H9 (cell line): ENCODE measurements at regions not wholly inside any gene's neighbourhood (a gene's known extent, or its start where the extent isn't known, plus 50 kb on each side); places are given as distances from the start of the nearest gene placed in this dataset.

Experiments
- DNase-seq: peaks from one replicate; pipeline ENCODE4 v3.0.0-alpha.2; 2017
- H2AFZ ChIP-seq: one replicate; pipeline ENCODE4 v1.6.1; 2013; ENCODE audit warnings: mild to moderate bottlenecking, low read length, control low read depth, moderate library complexity
- H2AK5ac ChIP-seq: 2 replicates; pipeline ENCODE4 v1.6.1; 2013; ENCODE audit warnings: low read length, control low read depth, mixed read lengths; ENCODE audit not compliant: insufficient read length
- H2BK120ac ChIP-seq: one replicate; pipeline ENCODE4 v1.6.1; 2013; ENCODE audit warnings: low read depth, mild to moderate bottlenecking, low read length, control low read depth, inconsistent platforms; ENCODE audit not compliant: poor library complexity, severe bottlenecking
- H2BK12ac ChIP-seq: 2 replicates; pipeline ENCODE4 v1.6.1; 2013; ENCODE audit warnings: low read length, control low read depth, mixed read lengths, low read depth; ENCODE audit not compliant: insufficient read length
- H2BK15ac ChIP-seq: 2 replicates; pipeline ENCODE4 v1.6.1; 2013; ENCODE audit warnings: low read depth, low read length, control low read depth
- H2BK20ac ChIP-seq: one replicate; pipeline ENCODE4 v1.6.1; 2013; ENCODE audit warnings: low read depth, mild to moderate bottlenecking, low read length, control low read depth, inconsistent platforms; ENCODE audit not compliant: poor library complexity, severe bottlenecking
- H2BK5ac ChIP-seq: 2 replicates; pipeline ENCODE4 v1.6.1; 2013; ENCODE audit warnings: low read length, control low read depth, mixed read lengths; ENCODE audit not compliant: insufficient read length
- H3K14ac ChIP-seq: 2 replicates; pipeline ENCODE4 v1.6.1; 2013; ENCODE audit warnings: low read length, control low read depth; ENCODE audit not compliant: insufficient read depth
- H3K18ac ChIP-seq: 2 replicates; pipeline ENCODE4 v1.6.1; 2013; ENCODE audit warnings: low read depth, mild to moderate bottlenecking, mixed read lengths, low read length, control low read depth; ENCODE audit not compliant: insufficient read length
- H3K23ac ChIP-seq: 2 replicates; pipeline ENCODE4 v1.6.1; 2013; ENCODE audit warnings: low read length, control low read depth, mixed read lengths, low read depth; ENCODE audit not compliant: insufficient read length
- H3K23me2 ChIP-seq: 2 replicates; pipeline ENCODE4 v1.6.1; 2013; ENCODE audit warnings: low read depth, mild to moderate bottlenecking, mixed read lengths, low read length, control low read depth; ENCODE audit not compliant: insufficient read length, poor library complexity, severe bottlenecking
- H3K27ac ChIP-seq: 2 replicates; pipeline ENCODE4 v1.5.1; 2013; ENCODE audit warnings: low read length, control low read depth, mixed read lengths, low read depth; ENCODE audit not compliant: insufficient read length
- H3K27me3 ChIP-seq: 2 replicates; pipeline ENCODE4 v1.6.1; 2013; ENCODE audit warnings: low read length, control low read depth, inconsistent platforms; ENCODE audit not compliant: insufficient read depth
- H3K4ac ChIP-seq: 2 replicates; pipeline ENCODE4 v1.6.1; 2013; ENCODE audit warnings: low read depth, mild to moderate bottlenecking, control low read depth, inconsistent platforms, low read length, moderate library complexity
- H3K4me1 ChIP-seq: 2 replicates; pipeline ENCODE4 v1.6.1; 2013; ENCODE audit warnings: low read length, control low read depth, inconsistent platforms; ENCODE audit not compliant: insufficient read depth
- H3K4me2 ChIP-seq: 2 replicates; pipeline ENCODE4 v1.6.1; 2013; ENCODE audit warnings: low read length, control low read depth, mixed read lengths; ENCODE audit not compliant: insufficient read length, insufficient read depth
- H3K56ac ChIP-seq: 2 replicates; pipeline ENCODE4 v1.6.1; 2013; ENCODE audit warnings: low read depth, mild to moderate bottlenecking, mixed read lengths, low read length, control low read depth; ENCODE audit not compliant: insufficient read length
- H3K79me1 ChIP-seq: 2 replicates; pipeline ENCODE4 v1.6.1; 2013; ENCODE audit warnings: low read depth, mild to moderate bottlenecking, moderate library complexity, low read length, control low read depth, inconsistent platforms; ENCODE audit not compliant: insufficient read depth, poor library complexity, severe bottlenecking
- H3K79me2 ChIP-seq: 2 replicates; pipeline ENCODE4 v1.6.1; 2013; ENCODE audit warnings: low read length, control low read depth, inconsistent platforms; ENCODE audit not compliant: insufficient read depth
- H3K9ac ChIP-seq: 2 replicates; pipeline ENCODE4 v1.6.1; 2013; ENCODE audit warnings: low read length, control low read depth, mixed read lengths; ENCODE audit not compliant: insufficient read length; ENCODE audit errors: extremely low read depth
- H3K9me3 ChIP-seq: one replicate; pipeline ENCODE4 v1.6.1; 2013; ENCODE audit warnings: low read depth, low read length, inconsistent platforms; ENCODE audit not compliant: control insufficient read depth
- H3T11ph ChIP-seq: one replicate; pipeline ENCODE4 v1.6.1; 2013; ENCODE audit warnings: mild to moderate bottlenecking, low read length, control low read depth, inconsistent platforms
- H4K20me1 ChIP-seq: one replicate; pipeline ENCODE4 v1.6.1; 2013; ENCODE audit not compliant: control insufficient read depth, insufficient read length, insufficient read depth
- H4K5ac ChIP-seq: 2 replicates; pipeline ENCODE4 v1.6.1; 2013; ENCODE audit warnings: low read depth, mild to moderate bottlenecking, mixed read lengths, low read length, control low read depth; ENCODE audit not compliant: insufficient read length
- H4K8ac ChIP-seq: replicated peaks from 2 replicates; pipeline ENCODE4 v1.6.1; 2013; ENCODE audit warnings: low read length, control low read depth, mixed read lengths, low read depth; ENCODE audit not compliant: insufficient read length
- H4K91ac ChIP-seq: 2 replicates; pipeline ENCODE4 v1.6.1; 2013; ENCODE audit warnings: low read depth, mild to moderate bottlenecking, moderate library complexity, mixed read lengths, low read length, control low read depth; ENCODE audit not compliant: insufficient read length
- H3K27ac Mint-ChIP-seq, 3 experiments: 2 replicates in 2 of 3; 3 replicates in 1 of 3; pipeline ENCODE4 v1.8.0; 2020 to 2021; ENCODE audit warnings: mixed read lengths in 3 of 3, mild to moderate bottlenecking in 1 of 3, moderate library complexity in 1 of 3
- H3K27me3 Mint-ChIP-seq: 2 replicates; pipeline ENCODE4 v1.8.0; 2021; ENCODE audit warnings: low read depth, mild to moderate bottlenecking, moderate library complexity, mixed read lengths
- H3K36me3 Mint-ChIP-seq, 3 experiments: 2 replicates in 2 of 3; 3 replicates in 1 of 3; pipeline ENCODE4 v1.8.0; 2020 to 2021; ENCODE audit warnings: low read depth in 3 of 3, mixed read lengths in 3 of 3; ENCODE audit not compliant: insufficient read depth in 1 of 3
- H3K4me1 Mint-ChIP-seq, 2 experiments: 2 replicates each; pipeline ENCODE4 v1.8.0; 2020; ENCODE audit warnings: mixed read lengths in 2 of 2
- H3K4me3 Mint-ChIP-seq, 2 experiments: 2 replicates in 1 of 2; 3 replicates in 1 of 2; pipeline ENCODE4 v1.8.0; 2020 to 2021; ENCODE audit warnings: mild to moderate bottlenecking in 2 of 2, mixed read lengths in 2 of 2, moderate library complexity in 1 of 2
- H3K9me3 Mint-ChIP-seq, 2 experiments: 2 replicates in 1 of 2; 3 replicates in 1 of 2; pipeline ENCODE4 v1.8.0; 2020; ENCODE audit warnings: mild to moderate bottlenecking in 2 of 2, mixed read lengths in 2 of 2, moderate library complexity in 1 of 2
- CTCF ChIP-seq: fragments of 200-600 bp; sonication (generic); conservative IDR thresholded peaks from 3 replicates; pipeline ENCODE4 v1.8.0; 2021; ENCODE audit warnings: antibody characterized with exemption, mild to moderate bottlenecking
- WGBS: extraction: QIAGEN DNeasy Blood & Tissue Kit; methylation state at CpG from one replicate; pipeline ENCODE4 v1.1.7; 2013; ENCODE audit warnings: missing lambda C conversion rate, low lambda C conversion rate, mixed read lengths; ENCODE audit not compliant: insufficient read length; ENCODE audit errors: extremely low coverage; 5-methylcytosine and 5-hydroxymethylcytosine counted together

DNA sequence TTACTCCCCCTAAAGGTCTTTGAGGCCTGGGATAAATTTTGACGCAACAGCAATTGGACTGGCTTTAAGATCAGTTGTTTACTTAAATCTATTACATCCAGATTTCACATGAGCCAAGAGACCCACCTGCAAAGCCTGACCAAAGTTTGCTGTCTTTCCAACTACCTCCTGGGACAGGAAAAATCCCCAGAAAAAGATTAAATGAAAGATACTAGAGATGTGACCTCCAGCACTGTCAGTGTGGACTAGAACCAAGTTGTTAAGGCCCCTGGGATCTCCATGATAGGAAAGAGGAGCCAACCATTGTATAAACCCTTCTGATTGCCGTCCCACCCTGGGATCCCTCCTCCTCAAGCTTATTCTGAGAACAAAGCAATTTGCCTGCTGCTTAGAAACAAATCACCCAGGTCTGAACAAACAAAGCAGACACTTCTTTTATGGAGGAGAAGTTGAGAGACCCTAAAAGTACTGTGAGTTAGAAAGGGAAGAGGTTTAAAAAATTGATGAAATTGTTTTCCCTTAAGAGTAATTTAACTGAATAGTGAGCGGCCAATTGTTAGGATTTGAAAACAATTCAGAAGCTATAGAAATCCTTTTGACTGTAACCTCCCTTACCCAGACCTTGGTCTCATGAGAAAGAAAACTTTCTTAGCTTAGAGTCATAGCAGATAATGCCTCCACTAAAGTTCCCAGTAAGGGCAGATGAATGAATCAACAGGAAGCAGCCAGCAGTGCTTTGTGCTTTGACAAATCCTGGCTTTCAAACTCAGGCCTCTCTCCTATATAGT is 255.2 kb downstream of the TMEM167A start:
- Histone ChIP-seq H2BK12ac (no peak overlapping the region), H4K20me1 (no peaks in the 10 kb centered on the region), H2BK20ac (no peak overlapping the region), H4K8ac (no peak overlapping the region), H3K9ac (no peak overlapping the region), H4K91ac (no peak overlapping the region), H3K56ac (no peak overlapping the region), H2AK5ac (no peak overlapping the region), H3K18ac (no peak overlapping the region), H4K5ac (no peak overlapping the region), H3K4me1 (peaks cover 5% of the 10 kb centered on the region; the same call in 1 of the 2 replicates), H3K4ac (no peak overlapping the region), H3K79me1 (no peaks in the 10 kb centered on the region), H3K4me2 (no peak overlapping the region), H3K27me3 (no peaks in the 10 kb centered on the region), H3K9me3 (no peaks in the 10 kb centered on the region), H3K14ac (no peak overlapping the region), H3T11ph (no peak overlapping the region), H3K23me2 (no peaks in the 10 kb centered on the region), H2BK15ac (no peak overlapping the region), H2AFZ (no peak overlapping the region), H3K23ac (no peak overlapping the region), H2BK120ac (no peak overlapping the region), H3K79me2 (no peaks in the 10 kb centered on the region), H3K27ac (no peak overlapping the region), H2BK5ac (no peak overlapping the region)
- TF ChIP-seq CTCF, result no peak
- Mint-ChIP-seq H3K27me3 (no peaks in the 10 kb centered on the region), H3K4me1 (peaks cover 14 to 18% of the 10 kb centered on the region in 2 experiments), H3K4me3 (no peak overlapping the region), H3K36me3 (0 out of 7 replicates have a peak, but pooled peaks cover 0 to 6% (median 2%) of the 10 kb centered on the region in 3 experiments), H3K27ac (peak overlapping the region; percentile 40 to 90 (median 68); a peak in 4 of 7 replicates), H3K9me3 (no peaks in the 10 kb centered on the region)
- no peak for DNase-seq
- WGBS, result no CpG with 5 or more reads among the region's 3 CpGs
